ENCODE measurements at regions not wholly inside any gene's neighbourhood (a gene's known extent, or its start where the extent isn't known, plus 50 kb on each side); places are given as distances from the start of the nearest gene placed in this dataset.

- TF ChIP-seq ZNF274 (IDR thresholded peaks at IDR 0.05; ENCODE audit: low read depth, low read length) (no peak), YY1 (IDR thresholded peaks at IDR 0.05; ENCODE audit: insufficient read depth, insufficient read length) (no peak), SUZ12 (IDR thresholded peaks at IDR 0.05; ENCODE audit: extremely low read depth, insufficient read depth, insufficient read length) (no peak)
- H3K36me3 ChIP-seq (ENCODE audit: insufficient read depth, insufficient read length, low read length): no peaks in the 10 kb centered on the region
These were observed 205.4 kb downstream of the MBL2 start for GRCh38 chr10:52567247-52567580.

GRCh38 chr10:52568309-52568708 is 204.3 kb downstream of the MBL2 start:
- no peak for DNase-seq (ENCODE audit: low read depth, low spot score)
- Histone ChIP-seq H3K9ac (ENCODE audit: insufficient read length, low read depth) (no peak overlapping the region), H3K27me3 (ENCODE audit: insufficient read depth, insufficient read length) (no peaks in the 10 kb centered on the region), H3K4me3 (ENCODE audit: insufficient read length, low read depth) (no peak overlapping the region), H3K36me3 (ENCODE audit: insufficient read depth, insufficient read length, low read length) (no peaks in the 10 kb centered on the region), H3K4me1 (ENCODE audit: insufficient read depth, insufficient read length) (no peaks in the 10 kb centered on the region), H3K9me3 (ENCODE audit: insufficient read depth, low read length) (no peaks in the 10 kb centered on the region)
- TF ChIP-seq YY1 (IDR thresholded peaks at IDR 0.05; ENCODE audit: insufficient read depth, insufficient read length) (no peak), ZNF274 (IDR thresholded peaks at IDR 0.05; ENCODE audit: low read depth, low read length) (no peak), SUZ12 (IDR thresholded peaks at IDR 0.05; ENCODE audit: extremely low read depth, insufficient read depth, insufficient read length) (no peak)

More at GRCh38 chr10:52567247-52567580, 205.4 kb downstream of the MBL2 start:
- no peak for DNase-seq (ENCODE audit: low read depth, low spot score)
- H3K27me3 ChIP-seq (ENCODE audit: insufficient read depth, insufficient read length): no peaks in the 10 kb centered on the region
- H3K4me1 ChIP-seq (ENCODE audit: insufficient read depth, insufficient read length): no peaks in the 10 kb centered on the region
- no peak overlapping the region for H3K9ac ChIP-seq (ENCODE audit: insufficient read length, low read depth)
- no peaks in the 10 kb centered on the region for H3K9me3 ChIP-seq (ENCODE audit: insufficient read depth, low read length)
- no peak overlapping the region for H3K4me3 ChIP-seq (ENCODE audit: insufficient read length, low read depth)

GRCh38 chr10:52570490-52570889 is 202.1 kb downstream of the MBL2 start:
- no peak overlapping the region for H3K4me3 ChIP-seq (ENCODE audit: insufficient read length, low read depth)
- H3K4me1 ChIP-seq (ENCODE audit: insufficient read depth, insufficient read length): no peaks in the 10 kb centered on the region
- H3K9me3 ChIP-seq (ENCODE audit: insufficient read depth, low read length): no peaks in the 10 kb centered on the region
- TF ChIP-seq YY1 (IDR thresholded peaks at IDR 0.05; ENCODE audit: insufficient read depth, insufficient read length): no peak
- TF ChIP-seq SUZ12 (IDR thresholded peaks at IDR 0.05; ENCODE audit: extremely low read depth, insufficient read depth, insufficient read length): no peak
- TF ChIP-seq ZNF274 (IDR thresholded peaks at IDR 0.05; ENCODE audit: low read depth, low read length): no peak
- no peaks in the 10 kb centered on the region for H3K36me3 ChIP-seq (ENCODE audit: insufficient read depth, insufficient read length, low read length)
- H3K27me3 ChIP-seq (ENCODE audit: insufficient read depth, insufficient read length): no peaks in the 10 kb centered on the region
- no peak for DNase-seq (ENCODE audit: low read depth, low spot score)
- no peak overlapping the region for H3K9ac ChIP-seq (ENCODE audit: insufficient read length, low read depth)

- Histone ChIP-seq H3K4me1 (ENCODE audit: insufficient read depth, insufficient read length) (no peaks in the 10 kb centered on the region), H3K36me3 (ENCODE audit: insufficient read depth, insufficient read length, low read length) (no peaks in the 10 kb centered on the region), H3K9me3 (ENCODE audit: insufficient read depth, low read length) (no peaks in the 10 kb centered on the region), H3K27me3 (ENCODE audit: insufficient read depth, insufficient read length) (no peaks in the 10 kb centered on the region), H3K9ac (ENCODE audit: insufficient read length, low read depth) (no peak overlapping the region), H3K4me3 (ENCODE audit: insufficient read length, low read depth) (no peak overlapping the region)
- TF ChIP-seq ZNF274 (IDR thresholded peaks at IDR 0.05; ENCODE audit: low read depth, low read length) (no peak), YY1 (IDR thresholded peaks at IDR 0.05; ENCODE audit: insufficient read depth, insufficient read length) (no peak), SUZ12 (IDR thresholded peaks at IDR 0.05; ENCODE audit: extremely low read depth, insufficient read depth, insufficient read length) (no peak)
- DNase-seq (ENCODE audit: low read depth, low spot score): no peak
These were observed 201.6 kb downstream of the MBL2 start for GRCh38 chr10:52571018-52571417.

- no peaks in the 10 kb centered on the region for H3K9me3 ChIP-seq (ENCODE audit: insufficient read depth, low read length)
- no peaks in the 10 kb centered on the region for H3K27me3 ChIP-seq (ENCODE audit: insufficient read depth, insufficient read length)
- no peak overlapping the region for H3K4me3 ChIP-seq (ENCODE audit: insufficient read length, low read depth)
- no peak overlapping the region for H3K9ac ChIP-seq (ENCODE audit: insufficient read length, low read depth)
- no peaks in the 10 kb centered on the region for H3K36me3 ChIP-seq (ENCODE audit: insufficient read depth, insufficient read length, low read length)
- no peaks in the 10 kb centered on the region for H3K4me1 ChIP-seq (ENCODE audit: insufficient read depth, insufficient read length)
- TF ChIP-seq YY1 (IDR thresholded peaks at IDR 0.05; ENCODE audit: insufficient read depth, insufficient read length): no peak
- no peak for TF ChIP-seq SUZ12 (IDR thresholded peaks at IDR 0.05; ENCODE audit: extremely low read depth, insufficient read depth, insufficient read length)
- TF ChIP-seq ZNF274 (IDR thresholded peaks at IDR 0.05; ENCODE audit: low read depth, low read length): no peak
- no peak for DNase-seq (ENCODE audit: low read depth, low spot score)
These were observed 200.9 kb downstream of the MBL2 start for GRCh38 chr10:52571516-52572182.

GRCh38 chr10:52573347-52573746 is 199.2 kb downstream of the MBL2 start:
- Histone ChIP-seq H3K9me3 (ENCODE audit: insufficient read depth, low read length) (no peaks in the 10 kb centered on the region), H3K9ac (ENCODE audit: insufficient read length, low read depth) (no peak overlapping the region), H3K4me3 (ENCODE audit: insufficient read length, low read depth) (no peak overlapping the region), H3K27me3 (ENCODE audit: insufficient read depth, insufficient read length) (no peaks in the 10 kb centered on the region), H3K36me3 (ENCODE audit: insufficient read depth, insufficient read length, low read length) (no peaks in the 10 kb centered on the region), H3K4me1 (ENCODE audit: insufficient read depth, insufficient read length) (no peaks in the 10 kb centered on the region)
- DNase-seq (ENCODE audit: low read depth, low spot score): no peak
- TF ChIP-seq SUZ12 (IDR thresholded peaks at IDR 0.05; ENCODE audit: extremely low read depth, insufficient read depth, insufficient read length) (no peak), ZNF274 (IDR thresholded peaks at IDR 0.05; ENCODE audit: low read depth, low read length) (no peak), YY1 (IDR thresholded peaks at IDR 0.05; ENCODE audit: insufficient read depth, insufficient read length) (no peak)

- TF ChIP-seq YY1 (IDR thresholded peaks at IDR 0.05; ENCODE audit: insufficient read depth, insufficient read length) (no peak), SUZ12 (IDR thresholded peaks at IDR 0.05; ENCODE audit: extremely low read depth, insufficient read depth, insufficient read length) (no peak), ZNF274 (IDR thresholded peaks at IDR 0.05; ENCODE audit: low read depth, low read length) (no peak)
- Histone ChIP-seq H3K9me3 (ENCODE audit: insufficient read depth, low read length) (no peaks in the 10 kb centered on the region), H3K4me1 (ENCODE audit: insufficient read depth, insufficient read length) (no peaks in the 10 kb centered on the region), H3K36me3 (ENCODE audit: insufficient read depth, insufficient read length, low read length) (no peaks in the 10 kb centered on the region), H3K27me3 (ENCODE audit: insufficient read depth, insufficient read length) (no peaks in the 10 kb centered on the region), H3K9ac (ENCODE audit: insufficient read length, low read depth) (no peak overlapping the region), H3K4me3 (ENCODE audit: insufficient read length, low read depth) (no peak overlapping the region)
- no peak for DNase-seq (ENCODE audit: low read depth, low spot score)
These were observed 197.9 kb downstream of the MBL2 start for GRCh38 chr10:52574697-52575096.
